B cell (primary cell): ENCODE measurements at regions not wholly inside any gene's neighbourhood (a gene's known extent, or its start where the extent isn't known, plus 50 kb on each side); places are given as distances from the start of the nearest gene placed in this dataset.

Source experiments
- EZH2 ChIP-seq: IDR thresholded peaks from 2 replicates; pipeline ENCODE4 v1.6.1; 2012; ENCODE audit warnings: borderline replicate concordance, low read depth, mild to moderate bottlenecking, moderate library complexity, low read length; ENCODE audit not compliant: insufficient read depth, poor library complexity, severe bottlenecking
- TF ChIP-seq, protein P1 (sequence below): fragments of 200-600 bp; IDR thresholded peaks from one replicate; pipeline ENCODE4 v1.8.0; 2022; ENCODE audit warnings: antibody characterized with exemption, mild to moderate bottlenecking

DNA sequence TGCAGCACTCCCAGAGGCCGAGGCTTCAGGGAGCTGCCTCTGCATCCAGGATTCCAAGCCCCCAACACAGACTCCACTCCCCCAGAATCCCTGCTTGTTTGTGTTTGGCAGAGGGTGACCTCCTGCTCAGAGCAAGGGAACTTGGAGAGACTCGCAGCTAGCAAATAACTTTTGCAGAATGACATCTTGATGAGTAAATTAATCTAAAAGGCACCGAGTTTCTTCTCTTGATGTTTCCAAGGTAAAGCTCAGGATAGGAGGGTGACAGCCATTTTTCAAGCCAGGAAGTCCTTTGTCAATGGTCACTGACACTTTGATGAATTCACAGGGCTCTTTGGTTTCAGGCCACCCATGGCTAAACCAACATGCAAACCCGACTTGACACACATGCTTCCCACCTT lies 523.0 kb downstream of the NTRK3 start:
- TF ChIP-seq, protein P1, sequence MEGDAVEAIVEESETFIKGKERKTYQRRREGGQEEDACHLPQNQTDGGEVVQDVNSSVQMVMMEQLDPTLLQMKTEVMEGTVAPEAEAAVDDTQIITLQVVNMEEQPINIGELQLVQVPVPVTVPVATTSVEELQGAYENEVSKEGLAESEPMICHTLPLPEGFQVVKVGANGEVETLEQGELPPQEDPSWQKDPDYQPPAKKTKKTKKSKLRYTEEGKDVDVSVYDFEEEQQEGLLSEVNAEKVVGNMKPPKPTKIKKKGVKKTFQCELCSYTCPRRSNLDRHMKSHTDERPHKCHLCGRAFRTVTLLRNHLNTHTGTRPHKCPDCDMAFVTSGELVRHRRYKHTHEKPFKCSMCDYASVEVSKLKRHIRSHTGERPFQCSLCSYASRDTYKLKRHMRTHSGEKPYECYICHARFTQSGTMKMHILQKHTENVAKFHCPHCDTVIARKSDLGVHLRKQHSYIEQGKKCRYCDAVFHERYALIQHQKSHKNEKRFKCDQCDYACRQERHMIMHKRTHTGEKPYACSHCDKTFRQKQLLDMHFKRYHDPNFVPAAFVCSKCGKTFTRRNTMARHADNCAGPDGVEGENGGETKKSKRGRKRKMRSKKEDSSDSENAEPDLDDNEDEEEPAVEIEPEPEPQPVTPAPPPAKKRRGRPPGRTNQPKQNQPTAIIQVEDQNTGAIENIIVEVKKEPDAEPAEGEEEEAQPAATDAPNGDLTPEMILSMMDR = no peak
- no peak for TF ChIP-seq EZH2
